ENCODE measurements at regions not wholly inside any gene's neighbourhood (a gene's known extent, or its start where the extent isn't known, plus 50 kb on each side); places are given as distances from the start of the nearest gene placed in this dataset.

DNA sequence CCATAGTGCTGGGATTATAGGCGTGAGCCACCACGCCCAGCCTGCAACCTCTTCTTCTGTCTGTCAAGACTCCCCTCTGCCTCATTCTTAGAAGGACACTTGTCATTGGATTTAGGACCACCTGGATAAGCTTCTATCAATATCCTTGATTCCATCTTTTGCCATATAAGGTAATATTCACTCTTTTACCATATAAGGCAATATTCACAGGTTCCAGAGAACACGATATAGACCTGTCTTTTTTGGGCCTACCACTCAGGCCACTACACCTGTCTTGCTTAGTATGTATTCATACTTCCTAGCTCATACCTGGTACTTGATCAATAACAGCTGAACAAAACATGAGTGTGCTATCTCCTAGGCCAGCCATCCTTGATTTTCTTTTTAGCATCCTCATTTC, 149.2 kb upstream of the TOX3 start:
- TF ChIP-seq, protein P1, sequence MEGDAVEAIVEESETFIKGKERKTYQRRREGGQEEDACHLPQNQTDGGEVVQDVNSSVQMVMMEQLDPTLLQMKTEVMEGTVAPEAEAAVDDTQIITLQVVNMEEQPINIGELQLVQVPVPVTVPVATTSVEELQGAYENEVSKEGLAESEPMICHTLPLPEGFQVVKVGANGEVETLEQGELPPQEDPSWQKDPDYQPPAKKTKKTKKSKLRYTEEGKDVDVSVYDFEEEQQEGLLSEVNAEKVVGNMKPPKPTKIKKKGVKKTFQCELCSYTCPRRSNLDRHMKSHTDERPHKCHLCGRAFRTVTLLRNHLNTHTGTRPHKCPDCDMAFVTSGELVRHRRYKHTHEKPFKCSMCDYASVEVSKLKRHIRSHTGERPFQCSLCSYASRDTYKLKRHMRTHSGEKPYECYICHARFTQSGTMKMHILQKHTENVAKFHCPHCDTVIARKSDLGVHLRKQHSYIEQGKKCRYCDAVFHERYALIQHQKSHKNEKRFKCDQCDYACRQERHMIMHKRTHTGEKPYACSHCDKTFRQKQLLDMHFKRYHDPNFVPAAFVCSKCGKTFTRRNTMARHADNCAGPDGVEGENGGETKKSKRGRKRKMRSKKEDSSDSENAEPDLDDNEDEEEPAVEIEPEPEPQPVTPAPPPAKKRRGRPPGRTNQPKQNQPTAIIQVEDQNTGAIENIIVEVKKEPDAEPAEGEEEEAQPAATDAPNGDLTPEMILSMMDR (IDR thresholded peaks at IDR 0.05; ENCODE audit: low read depth, low read length): no peak
- H3K36me3 ChIP-seq: no peaks in the 10 kb centered on the region
- H3K27me3 ChIP-seq (ENCODE audit: insufficient read depth, low read depth, severe bottlenecking): no peaks in the 10 kb centered on the region

DNA sequence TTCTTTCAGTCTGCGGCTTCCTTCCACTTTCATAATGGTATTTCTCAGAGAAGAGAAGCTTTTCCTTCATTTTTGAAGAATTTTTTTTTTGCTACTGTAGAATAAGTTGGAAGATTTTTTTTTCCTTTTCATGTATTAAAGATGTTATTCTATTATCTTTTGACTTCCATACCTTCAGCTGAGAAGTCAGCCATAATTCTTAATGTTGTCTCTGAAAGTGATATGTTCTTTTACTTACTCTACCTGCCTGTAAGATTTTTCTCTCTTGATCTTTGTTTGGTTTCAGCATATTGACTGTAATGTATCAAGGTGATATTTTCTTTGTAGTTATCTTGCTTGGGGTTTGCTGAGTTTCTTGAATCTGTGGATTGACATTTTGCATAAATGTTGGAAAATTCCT, 143.5 kb upstream of the TOX3 start:
- Histone ChIP-seq H3K36me3 (no peaks in the 10 kb centered on the region), H3K27me3 (ENCODE audit: insufficient read depth, low read depth, severe bottlenecking) (no peaks in the 10 kb centered on the region), H3K27ac (no peak overlapping the region), H3K9me3 (ENCODE audit: severe bottlenecking) (peaks cover 14% of the 10 kb centered on the region), H3K4me3 (ENCODE audit: low read depth, low read length) (no peak overlapping the region)
- TF ChIP-seq, protein P1 (IDR thresholded peaks at IDR 0.05; ENCODE audit: low read depth, low read length): no peak
- no peak for DNase-seq

More for the DNA sequence above, 149.2 kb upstream of the TOX3 start:
- H3K4me3 ChIP-seq (ENCODE audit: low read depth, low read length): no peak overlapping the region
- peaks cover 3% of the 10 kb centered on the region for H3K9me3 ChIP-seq (ENCODE audit: severe bottlenecking)
- H3K27ac ChIP-seq: no peak overlapping the region
- no peak for DNase-seq

DNA sequence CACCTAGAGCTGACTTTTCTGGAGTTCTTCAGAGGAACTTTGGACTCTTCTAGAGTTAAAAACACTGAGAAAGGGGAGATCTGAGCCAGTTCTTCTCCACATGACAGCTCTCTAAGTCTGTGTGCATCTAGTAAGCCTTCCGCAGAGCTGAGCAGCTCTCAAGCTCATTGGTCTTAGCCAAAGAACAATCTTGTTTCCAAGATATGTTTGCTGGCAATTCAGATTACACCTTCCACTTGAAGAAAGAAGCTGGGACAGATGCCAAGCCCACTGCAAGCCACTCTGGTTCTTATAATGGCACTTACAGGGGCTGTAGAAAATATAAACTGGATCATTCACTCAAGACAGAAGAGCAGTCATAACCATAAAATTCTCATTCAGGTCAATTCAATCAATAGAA, 134.1 kb upstream of the TOX3 start:
- no peak for DNase-seq
- Histone ChIP-seq H3K4me3 (ENCODE audit: low read depth, low read length) (no peak overlapping the region), H3K27ac (no peak overlapping the region), H3K9me3 (ENCODE audit: severe bottlenecking) (no peaks in the 10 kb centered on the region), H3K27me3 (ENCODE audit: insufficient read depth, low read depth, severe bottlenecking) (no peaks in the 10 kb centered on the region), H3K36me3 (no peaks in the 10 kb centered on the region)
- TF ChIP-seq, protein P1 (IDR thresholded peaks at IDR 0.05; ENCODE audit: low read depth, low read length): no peak

DNA sequence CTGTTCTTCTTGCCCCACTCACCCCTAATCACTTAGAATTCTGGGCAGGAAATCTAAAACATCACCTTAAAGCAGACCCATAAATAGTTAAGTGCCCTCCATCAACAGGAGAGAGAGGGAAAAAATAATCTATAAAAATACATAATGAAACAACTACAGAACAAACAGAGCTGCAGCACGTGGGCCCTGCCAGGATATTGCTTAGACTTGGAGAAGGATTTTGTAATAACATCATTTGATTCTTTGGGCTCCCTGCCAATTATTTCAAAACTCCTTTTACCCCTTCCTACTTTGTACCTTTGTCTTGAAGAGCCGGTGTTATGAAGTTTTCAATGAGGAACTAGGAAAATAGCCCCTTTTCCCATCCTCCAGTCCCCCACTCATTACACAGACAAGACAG, 130.6 kb upstream of the TOX3 start:
- H3K27me3 ChIP-seq (ENCODE audit: insufficient read depth, low read depth, severe bottlenecking): no peaks in the 10 kb centered on the region
- TF ChIP-seq, protein P1 (IDR thresholded peaks at IDR 0.05; ENCODE audit: low read depth, low read length): no peak
- no peak for DNase-seq
- no peak overlapping the region for H3K4me3 ChIP-seq (ENCODE audit: low read depth, low read length)
- H3K9me3 ChIP-seq (ENCODE audit: severe bottlenecking): no peaks in the 10 kb centered on the region
- no peaks in the 10 kb centered on the region for H3K36me3 ChIP-seq
- H3K27ac ChIP-seq: no peak overlapping the region

DNA sequence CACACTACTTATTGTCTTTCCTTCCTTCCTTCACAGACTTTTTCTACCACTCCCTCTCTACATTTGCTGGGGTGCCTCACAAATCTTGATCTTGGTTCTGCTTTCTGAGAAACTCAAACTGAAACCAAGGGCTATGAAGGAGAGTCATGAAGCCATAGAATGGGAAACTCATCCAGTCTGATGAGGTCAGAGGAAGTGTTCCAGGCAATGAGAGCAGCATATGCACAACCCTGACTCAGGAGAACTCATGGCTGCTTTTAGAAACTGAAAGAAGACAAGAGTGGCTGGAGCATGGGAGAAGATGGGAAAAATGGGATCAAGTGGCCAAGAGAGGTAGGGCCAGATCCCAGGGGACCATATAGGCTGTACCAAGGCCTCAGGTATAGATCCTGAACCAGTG, 130.0 kb upstream of the TOX3 start:
- no peak for DNase-seq
- H3K4me3 ChIP-seq (ENCODE audit: low read depth, low read length): no peak overlapping the region
- H3K36me3 ChIP-seq: no peaks in the 10 kb centered on the region
- H3K27me3 ChIP-seq (ENCODE audit: insufficient read depth, low read depth, severe bottlenecking): no peaks in the 10 kb centered on the region
- H3K9me3 ChIP-seq (ENCODE audit: severe bottlenecking): no peaks in the 10 kb centered on the region
- no peak overlapping the region for H3K27ac ChIP-seq
- TF ChIP-seq, protein P1 (IDR thresholded peaks at IDR 0.05; ENCODE audit: low read depth, low read length): no peak

DNA sequence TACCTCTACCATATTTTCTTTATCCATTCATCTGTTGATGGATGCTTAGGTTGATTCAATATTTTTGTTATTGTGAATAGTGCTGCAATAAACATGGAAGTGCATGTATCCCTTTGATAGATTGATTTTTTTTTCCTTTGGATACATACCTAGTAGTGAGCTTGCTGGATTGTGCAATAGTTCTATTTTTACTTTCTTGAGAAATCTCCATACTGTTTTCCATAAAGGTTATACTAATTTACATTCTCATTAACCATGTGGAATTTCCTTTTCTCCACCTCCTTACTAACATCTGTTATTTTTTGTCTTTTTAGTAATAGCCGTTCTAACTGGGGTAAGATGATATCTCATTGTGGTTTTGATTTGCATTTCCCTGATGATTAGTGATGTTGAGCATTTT, 124.6 kb upstream of the TOX3 start:
- Histone ChIP-seq H3K36me3 (no peaks in the 10 kb centered on the region), H3K27ac (no peak overlapping the region), H3K27me3 (ENCODE audit: insufficient read depth, low read depth, severe bottlenecking) (no peaks in the 10 kb centered on the region), H3K4me3 (ENCODE audit: low read depth, low read length) (no peak overlapping the region), H3K9me3 (ENCODE audit: severe bottlenecking) (no peaks in the 10 kb centered on the region)
- TF ChIP-seq, protein P1 (IDR thresholded peaks at IDR 0.05; ENCODE audit: low read depth, low read length): no peak
- DNase-seq: no peak

Data from WERI-Rb-1 (cell line).